ENCODE measurements at regions not wholly inside any gene's neighbourhood (a gene's known extent, or its start where the extent isn't known, plus 50 kb on each side); places are given as distances from the start of the nearest gene placed in this dataset.

GRCh38 chr2:146734042-146734820 is 1110.6 kb upstream of the ACVR2A start:
- Mint-ChIP-seq H3K4me1 (ENCODE audit: low read depth) (no peaks in the 10 kb centered on the region), H3K27me3 (no peaks in the 10 kb centered on the region), H3K27ac (no peak overlapping the region), H3K36me3 (ENCODE audit: low read depth) (no peaks in the 10 kb centered on the region), H3K9me3 (no peaks in the 10 kb centered on the region), H3K4me3 (no peak overlapping the region)
- Histone ChIP-seq H3K27me3 (ENCODE audit: control insufficient read depth in 1 of 2, insufficient read depth in 2 of 2, low read length in 2 of 2) (no peaks in the 10 kb centered on the region), H3K36me3 (ENCODE audit: insufficient read depth, low read length) (no peaks in the 10 kb centered on the region), H3K9me3 (ENCODE audit: control insufficient read depth in 1 of 2, insufficient read depth in 1 of 2, low read length in 2 of 2) (no peaks in the 10 kb centered on the region), H3K4me1 (ENCODE audit: insufficient read depth, low read length) (no peaks in the 10 kb centered on the region), H3K4me3 (ENCODE audit: low read length) (no peak overlapping the region), H3K27ac (ENCODE audit: low read depth in 1 of 2, low read length in 2 of 2) (no peak overlapping the region)
- intact Hi-C loops (cut with DNase I, micrococcal nuclease), result loop anchor here (2.0 to 10.0 kb wide), 2 partner anchors 1171 to 1177 kb away; no protein-coding TSS in a partner anchor
- DNase-seq (peak in 3 of 14 experiments; percentile 4 to 7 (median 5)), ATAC-seq (ENCODE audit: poor library complexity) (no peak)
- TF ChIP-seq CTCF (IDR thresholded peaks at IDR 0.05), result no peak
- CTCF ChIA-PET, result no interaction called here
- POLR2A ChIA-PET, result no interaction called here

- Histone ChIP-seq H3K4me3 (ENCODE audit: low read length) (no peak overlapping the region), H3K9me3 (ENCODE audit: control insufficient read depth in 1 of 2, insufficient read depth in 1 of 2, low read length in 2 of 2) (no peaks in the 10 kb centered on the region), H3K36me3 (ENCODE audit: insufficient read depth, low read length) (no peaks in the 10 kb centered on the region), H3K27ac (ENCODE audit: low read depth in 1 of 2, low read length in 2 of 2) (no peak overlapping the region), H3K4me1 (ENCODE audit: insufficient read depth, low read length) (no peaks in the 10 kb centered on the region), H3K27me3 (ENCODE audit: control insufficient read depth in 1 of 2, insufficient read depth in 2 of 2, low read length in 2 of 2) (no peaks in the 10 kb centered on the region)
- Mint-ChIP-seq H3K4me3 (no peak overlapping the region), H3K36me3 (ENCODE audit: low read depth) (no peaks in the 10 kb centered on the region), H3K9me3 (no peaks in the 10 kb centered on the region), H3K27ac (no peak overlapping the region), H3K27me3 (no peaks in the 10 kb centered on the region), H3K4me1 (ENCODE audit: low read depth) (no peaks in the 10 kb centered on the region)
- CTCF ChIA-PET, result no interaction called here
- DNase-seq, result no peak
- POLR2A ChIA-PET, result no interaction called here
- intact Hi-C loops (cut with DNase I, micrococcal nuclease), result loop anchor here in 1 of 2 experiments (10.0 kb wide), 1 partner anchor 1174 kb away; no protein-coding TSS in a partner anchor
- no peak for TF ChIP-seq CTCF (IDR thresholded peaks at IDR 0.05)
- no peak for ATAC-seq (ENCODE audit: poor library complexity)
Observed at GRCh38 chr2:146730882-146731281, 1113.9 kb upstream of the ACVR2A start.

- Mint-ChIP-seq H3K9me3 (no peaks in the 10 kb centered on the region), H3K36me3 (ENCODE audit: low read depth) (no peaks in the 10 kb centered on the region), H3K27me3 (no peaks in the 10 kb centered on the region), H3K4me1 (ENCODE audit: low read depth) (no peaks in the 10 kb centered on the region), H3K4me3 (no peak overlapping the region), H3K27ac (no peak overlapping the region)
- Histone ChIP-seq H3K27me3 (ENCODE audit: control insufficient read depth in 1 of 2, insufficient read depth in 2 of 2, low read length in 2 of 2) (no peaks in the 10 kb centered on the region), H3K27ac (ENCODE audit: low read depth in 1 of 2, low read length in 2 of 2) (no peak overlapping the region), H3K4me3 (ENCODE audit: low read length) (no peak overlapping the region), H3K9me3 (ENCODE audit: control insufficient read depth in 1 of 2, insufficient read depth in 1 of 2, low read length in 2 of 2) (peaks cover 13 to 19% of the 10 kb centered on the region in 2 experiments), H3K4me1 (ENCODE audit: insufficient read depth, low read length) (no peaks in the 10 kb centered on the region), H3K36me3 (ENCODE audit: insufficient read depth, low read length) (no peaks in the 10 kb centered on the region)
- ChIA-PET POLR2A (no interaction called here), CTCF (no interaction called here)
- DNase-seq, result no peak
- ATAC-seq (ENCODE audit: poor library complexity), result no peak
- TF ChIP-seq CTCF (IDR thresholded peaks at IDR 0.05), result no peak
- intact Hi-C loops (cut with DNase I, micrococcal nuclease), result no loop called here
Observed at GRCh38 chr2:146721486-146721885, 1123.3 kb upstream of the ACVR2A start.
